ENCODE measurements at regions not wholly inside any gene's neighbourhood (a gene's known extent, or its start where the extent isn't known, plus 50 kb on each side); places are given as distances from the start of the nearest gene placed in this dataset.

- peaks cover 16% of the 10 kb centered on the region for H3K4me1 ChIP-seq (ENCODE audit: insufficient read depth, low read length)
- TF ChIP-seq EZH2 (IDR thresholded peaks at IDR 0.05; ENCODE audit: low read length, unreplicated experiment) (no peak), EZH2phosphoT487 (IDR thresholded peaks at IDR 0.05; ENCODE audit: borderline replicate concordance, low read length) (no peak)
- TF ChIP-seq, protein P1, sequence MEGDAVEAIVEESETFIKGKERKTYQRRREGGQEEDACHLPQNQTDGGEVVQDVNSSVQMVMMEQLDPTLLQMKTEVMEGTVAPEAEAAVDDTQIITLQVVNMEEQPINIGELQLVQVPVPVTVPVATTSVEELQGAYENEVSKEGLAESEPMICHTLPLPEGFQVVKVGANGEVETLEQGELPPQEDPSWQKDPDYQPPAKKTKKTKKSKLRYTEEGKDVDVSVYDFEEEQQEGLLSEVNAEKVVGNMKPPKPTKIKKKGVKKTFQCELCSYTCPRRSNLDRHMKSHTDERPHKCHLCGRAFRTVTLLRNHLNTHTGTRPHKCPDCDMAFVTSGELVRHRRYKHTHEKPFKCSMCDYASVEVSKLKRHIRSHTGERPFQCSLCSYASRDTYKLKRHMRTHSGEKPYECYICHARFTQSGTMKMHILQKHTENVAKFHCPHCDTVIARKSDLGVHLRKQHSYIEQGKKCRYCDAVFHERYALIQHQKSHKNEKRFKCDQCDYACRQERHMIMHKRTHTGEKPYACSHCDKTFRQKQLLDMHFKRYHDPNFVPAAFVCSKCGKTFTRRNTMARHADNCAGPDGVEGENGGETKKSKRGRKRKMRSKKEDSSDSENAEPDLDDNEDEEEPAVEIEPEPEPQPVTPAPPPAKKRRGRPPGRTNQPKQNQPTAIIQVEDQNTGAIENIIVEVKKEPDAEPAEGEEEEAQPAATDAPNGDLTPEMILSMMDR (conservative IDR thresholded peaks at IDR 0.05; ENCODE audit: low read depth, low read length), result no peak
- DNase-seq, result no peak
- H3K4me3 ChIP-seq (ENCODE audit: low read length), result no peak overlapping the region
- H3K79me2 ChIP-seq (ENCODE audit: low read length), result no peaks in the 10 kb centered on the region
- ChIA-PET POLR2A (ENCODE audit: unreplicated experiment) (no interaction called here), CTCF (no interaction called here)
- no peaks in the 10 kb centered on the region for H4K20me1 ChIP-seq (ENCODE audit: low read length)
- H3K36me3 ChIP-seq (ENCODE audit: low read depth, low read length), result no peaks in the 10 kb centered on the region
- H3F3A ChIP-seq (ENCODE audit: low read length, unreplicated experiment), result no peaks in the 10 kb centered on the region
- no peaks in the 10 kb centered on the region for H3K9me3 ChIP-seq (ENCODE audit: low read length)
- intact Hi-C loops (cut with micrococcal nuclease), result loop anchor here (10.0 kb wide), 1 partner anchor 55 kb away; no protein-coding TSS in a partner anchor
- H3K9me2 ChIP-seq (replicated peaks; ENCODE audit: low read length), result no peaks in the 10 kb centered on the region
- no peak overlapping the region for H3K27ac ChIP-seq (ENCODE audit: low read length)
- H3K9ac ChIP-seq (ENCODE audit: low read length), result no peak overlapping the region
- no peak for ATAC-seq
- no peaks in the 10 kb centered on the region for H3K27me3 ChIP-seq (ENCODE audit: low read length)
- H3K4me2 ChIP-seq (ENCODE audit: low read length), result no peak overlapping the region
- BruUV-seq (replicated peaks), result no TSS peak
- no peak overlapping the region for H2AFZ ChIP-seq (ENCODE audit: low read length)
Measured at GRCh38 chr9:38229504-38230155, 160.6 kb upstream of the SHB start.

DNA sequence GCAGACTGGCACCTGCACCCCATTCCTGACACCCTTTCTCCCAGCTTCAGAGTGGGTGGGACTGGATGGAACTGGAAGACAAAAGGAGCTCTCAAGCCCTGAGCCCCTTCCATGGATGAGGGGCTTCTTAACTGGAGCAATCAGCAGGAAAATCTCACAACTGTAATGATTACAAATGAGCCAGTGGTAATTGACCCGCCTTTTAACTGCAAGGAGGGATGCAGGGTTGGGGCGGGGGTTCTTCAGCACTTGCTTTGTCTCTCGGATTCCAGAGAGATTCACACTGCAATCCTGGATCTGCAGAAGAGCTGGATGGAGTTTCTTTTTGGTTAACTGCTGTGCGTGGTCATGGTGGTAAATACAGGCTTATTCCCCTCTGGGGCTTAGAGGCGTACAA is 160.1 kb upstream of the SHB start:
- DNase-seq, result no peak
- no peak for ATAC-seq
- Histone ChIP-seq H3K4me2 (ENCODE audit: low read length) (no peak overlapping the region), H3K79me2 (ENCODE audit: low read length) (no peaks in the 10 kb centered on the region), H4K20me1 (ENCODE audit: low read length) (no peaks in the 10 kb centered on the region), H3K27ac (ENCODE audit: low read length) (no peak overlapping the region), H3F3A (ENCODE audit: low read length, unreplicated experiment) (no peaks in the 10 kb centered on the region), H3K4me1 (ENCODE audit: insufficient read depth, low read length) (peaks cover 16% of the 10 kb centered on the region), H3K9me3 (ENCODE audit: low read length) (no peaks in the 10 kb centered on the region), H3K9me2 (replicated peaks; ENCODE audit: low read length) (no peaks in the 10 kb centered on the region), H2AFZ (ENCODE audit: low read length) (no peak overlapping the region), H3K9ac (ENCODE audit: low read length) (no peak overlapping the region), H3K4me3 (ENCODE audit: low read length) (no peak overlapping the region), H3K36me3 (ENCODE audit: low read depth, low read length) (no peaks in the 10 kb centered on the region), H3K27me3 (ENCODE audit: low read length) (no peaks in the 10 kb centered on the region)
- ChIA-PET CTCF (interaction anchor here (0.7 kb wide), 1 partner anchor 242 kb away, joined by 5 read pairs; no protein-coding TSS in a partner anchor), POLR2A (ENCODE audit: unreplicated experiment) (no interaction called here)
- BruUV-seq (replicated peaks), result no TSS peak
- intact Hi-C loops (cut with micrococcal nuclease), result loop anchor here (10.0 kb wide), 1 partner anchor 54 kb away; no protein-coding TSS in a partner anchor
- TF ChIP-seq EZH2phosphoT487 (IDR thresholded peaks at IDR 0.05; ENCODE audit: borderline replicate concordance, low read length), result no peak
- TF ChIP-seq, protein P1 (conservative IDR thresholded peaks at IDR 0.05; ENCODE audit: low read depth, low read length), result no peak
- TF ChIP-seq EZH2 (IDR thresholded peaks at IDR 0.05; ENCODE audit: low read length, unreplicated experiment), result no peak

Measured in PC-3 (cell line).